ENCODE measurements at regions not wholly inside any gene's neighbourhood (a gene's known extent, or its start where the extent isn't known, plus 50 kb on each side); places are given as distances from the start of the nearest gene placed in this dataset.

GRCh38 chr7:115449689-115450088 is 527.8 kb downstream of the MDFIC start:
- no peak overlapping the region for H3K14ac ChIP-seq (replicated peaks; ENCODE audit: low read depth, low read length)
- no peaks in the 10 kb centered on the region for H3K9me1 ChIP-seq (ENCODE audit: insufficient read depth, low read length)
- no peaks in the 10 kb centered on the region for H3K36me3 ChIP-seq (ENCODE audit: control insufficient read depth, insufficient read depth, low read length)
- H3K27me3 ChIP-seq (ENCODE audit: control insufficient read depth, insufficient read depth, low read length), result no peaks in the 10 kb centered on the region
- no TSS peak for BruUV-seq (replicated peaks)
- H2AK5ac ChIP-seq (ENCODE audit: low read depth, low read length), result no peak overlapping the region
- no peaks in the 10 kb centered on the region for H3K9me3 ChIP-seq (ENCODE audit: control insufficient read depth, insufficient read depth, low read length)
- no peak overlapping the region for H4K5ac ChIP-seq (ENCODE audit: low read depth, low read length)
- no peak overlapping the region for H3K18ac ChIP-seq (ENCODE audit: low read depth, low read length)
- H4K91ac ChIP-seq (ENCODE audit: insufficient read depth, low read depth, low read length), result no peak overlapping the region
- H3K4ac ChIP-seq (ENCODE audit: low read depth, low read length), result no peak overlapping the region
- CTCF ChIA-PET, result interaction anchor here (1.4 kb wide), 1 partner anchor 10 kb away, joined by 5 read pairs; no protein-coding TSS in a partner anchor
- dilution Hi-C loops (cut with HindIII; ENCODE audit: low sequenced_read_pairs, unreplicated experiment), result no loop called here
- no peak overlapping the region for H2BK15ac ChIP-seq (ENCODE audit: low read depth, low read length)
- H2AFZ ChIP-seq (replicated peaks; ENCODE audit: low read length, poor library complexity), result no peak overlapping the region
- H3K23ac ChIP-seq (ENCODE audit: low read depth, low read length), result no peak overlapping the region
- no peak overlapping the region for H2BK120ac ChIP-seq (ENCODE audit: low read depth, low read length)
- H3K4me2 ChIP-seq (ENCODE audit: low read depth, low read length), result no peak overlapping the region
- no peak overlapping the region for H3K27ac ChIP-seq (ENCODE audit: insufficient read depth, low read length)
- H3K56ac ChIP-seq (ENCODE audit: extremely low read depth, insufficient read depth, low read length), result no peak overlapping the region
- POLR2A ChIA-PET (ENCODE audit: unreplicated experiment), result interaction anchor here (1.1 kb wide), 1 partner anchor 20 kb away, joined by 4 read pairs; no protein-coding TSS in a partner anchor
- H4K8ac ChIP-seq (ENCODE audit: low read depth in 2 of 2, low read length in 2 of 2), result no peak overlapping the region
- no CpG with 5 or more reads among the region's 3 CpGs for WGBS, 2 experiments (ENCODE audit: extremely low coverage in 2 of 2, insufficient read length in 1 of 2)
- H2BK20ac ChIP-seq (ENCODE audit: low read depth, low read length), result no peak overlapping the region
- H4K20me1 ChIP-seq (ENCODE audit: insufficient read depth, low read length), result no peaks in the 10 kb centered on the region
- TF ChIP-seq SMC3 (IDR thresholded peaks at IDR 0.05; ENCODE audit: low read depth, low read length), result no peak
- TF ChIP-seq RFX5 (IDR thresholded peaks at IDR 0.05; ENCODE audit: low read depth, low read length), result no peak
- no peak for TF ChIP-seq RAD21 (IDR thresholded peaks at IDR 0.05; ENCODE audit: low read length)
- TF ChIP-seq MAFK (IDR thresholded peaks at IDR 0.05; ENCODE audit: low read depth, low read length), result no peak
- TF ChIP-seq CEBPB (IDR thresholded peaks at IDR 0.05; ENCODE audit: low read depth, low read length), result no peak
- TF ChIP-seq BHLHE40 (IDR thresholded peaks at IDR 0.05; ENCODE audit: low read depth, low read length), result no peak
- no peak for TF ChIP-seq MXI1 (IDR thresholded peaks at IDR 0.05; ENCODE audit: borderline replicate concordance, low read depth, low read length)
- no peak for TF ChIP-seq MAZ (IDR thresholded peaks at IDR 0.05; ENCODE audit: borderline replicate concordance, low read depth, low read length)
- TF ChIP-seq POLR2A (IDR thresholded peaks at IDR 0.05; ENCODE audit: low read depth, low read length), result no peak
- TF ChIP-seq NFE2L2 (IDR thresholded peaks at IDR 0.05; ENCODE audit: low read depth, low read length), result no peak
- TF ChIP-seq, protein P1, sequence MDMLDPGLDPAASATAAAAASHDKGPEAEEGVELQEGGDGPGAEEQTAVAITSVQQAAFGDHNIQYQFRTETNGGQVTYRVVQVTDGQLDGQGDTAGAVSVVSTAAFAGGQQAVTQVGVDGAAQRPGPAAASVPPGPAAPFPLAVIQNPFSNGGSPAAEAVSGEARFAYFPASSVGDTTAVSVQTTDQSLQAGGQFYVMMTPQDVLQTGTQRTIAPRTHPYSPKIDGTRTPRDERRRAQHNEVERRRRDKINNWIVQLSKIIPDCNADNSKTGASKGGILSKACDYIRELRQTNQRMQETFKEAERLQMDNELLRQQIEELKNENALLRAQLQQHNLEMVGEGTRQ (IDR thresholded peaks at IDR 0.05; ENCODE audit: low read depth, low read length), result no peak
- no peak for TF ChIP-seq CHD1 (IDR thresholded peaks at IDR 0.05; ENCODE audit: low read depth, low read length)
- TF ChIP-seq, protein P2, sequence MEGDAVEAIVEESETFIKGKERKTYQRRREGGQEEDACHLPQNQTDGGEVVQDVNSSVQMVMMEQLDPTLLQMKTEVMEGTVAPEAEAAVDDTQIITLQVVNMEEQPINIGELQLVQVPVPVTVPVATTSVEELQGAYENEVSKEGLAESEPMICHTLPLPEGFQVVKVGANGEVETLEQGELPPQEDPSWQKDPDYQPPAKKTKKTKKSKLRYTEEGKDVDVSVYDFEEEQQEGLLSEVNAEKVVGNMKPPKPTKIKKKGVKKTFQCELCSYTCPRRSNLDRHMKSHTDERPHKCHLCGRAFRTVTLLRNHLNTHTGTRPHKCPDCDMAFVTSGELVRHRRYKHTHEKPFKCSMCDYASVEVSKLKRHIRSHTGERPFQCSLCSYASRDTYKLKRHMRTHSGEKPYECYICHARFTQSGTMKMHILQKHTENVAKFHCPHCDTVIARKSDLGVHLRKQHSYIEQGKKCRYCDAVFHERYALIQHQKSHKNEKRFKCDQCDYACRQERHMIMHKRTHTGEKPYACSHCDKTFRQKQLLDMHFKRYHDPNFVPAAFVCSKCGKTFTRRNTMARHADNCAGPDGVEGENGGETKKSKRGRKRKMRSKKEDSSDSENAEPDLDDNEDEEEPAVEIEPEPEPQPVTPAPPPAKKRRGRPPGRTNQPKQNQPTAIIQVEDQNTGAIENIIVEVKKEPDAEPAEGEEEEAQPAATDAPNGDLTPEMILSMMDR (conservative IDR thresholded peaks at IDR 0.05; ENCODE audit: low read depth, low read length), result no peak
- TF ChIP-seq FOS (IDR thresholded peaks at IDR 0.05; ENCODE audit: low read depth, low read length), result no peak
- no peak for TF ChIP-seq RCOR1 (IDR thresholded peaks at IDR 0.05; ENCODE audit: insufficient replicate concordance, low read length)
- TF ChIP-seq, protein P3, sequence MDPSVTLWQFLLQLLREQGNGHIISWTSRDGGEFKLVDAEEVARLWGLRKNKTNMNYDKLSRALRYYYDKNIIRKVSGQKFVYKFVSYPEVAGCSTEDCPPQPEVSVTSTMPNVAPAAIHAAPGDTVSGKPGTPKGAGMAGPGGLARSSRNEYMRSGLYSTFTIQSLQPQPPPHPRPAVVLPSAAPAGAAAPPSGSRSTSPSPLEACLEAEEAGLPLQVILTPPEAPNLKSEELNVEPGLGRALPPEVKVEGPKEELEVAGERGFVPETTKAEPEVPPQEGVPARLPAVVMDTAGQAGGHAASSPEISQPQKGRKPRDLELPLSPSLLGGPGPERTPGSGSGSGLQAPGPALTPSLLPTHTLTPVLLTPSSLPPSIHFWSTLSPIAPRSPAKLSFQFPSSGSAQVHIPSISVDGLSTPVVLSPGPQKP (IDR thresholded peaks at IDR 0.05; ENCODE audit: borderline replicate concordance, low read depth, low read length), result no peak
- in situ Hi-C loops (cut with MboI; ENCODE audit: low sequenced_read_pairs), result no loop called here
- H3K79me1 ChIP-seq (ENCODE audit: low read depth in 1 of 2, low read length in 2 of 2), result no peaks in the 10 kb centered on the region
- H3K4me1 ChIP-seq (ENCODE audit: control insufficient read depth, insufficient read depth, low read length), result no peaks in the 10 kb centered on the region
- DNase-seq (no peak), ATAC-seq (ENCODE audit: low read depth) (no peak)
- intact Hi-C loops (cut with micrococcal nuclease), result no loop called here
- no peak overlapping the region for H2BK5ac ChIP-seq (ENCODE audit: low read depth, low read length, poor library complexity, severe bottlenecking)
- no peak overlapping the region for H3K9ac ChIP-seq (ENCODE audit: low read depth, low read length)
- H2AK9ac ChIP-seq (replicated peaks; ENCODE audit: low read depth, low read length, poor library complexity), result no peak overlapping the region
- no peak overlapping the region for H3K4me3 ChIP-seq (ENCODE audit: insufficient read depth, low read depth, low read length)
